Renal cortex interstitium (tissue), 11 donors: ENCODE measurements at regions not wholly inside any gene's neighbourhood (a gene's known extent, or its start where the extent isn't known, plus 50 kb on each side); places are given as distances from the start of the nearest gene placed in this dataset.

Experiments used
- DNase-seq, 11 donors: peaks; one replicate each; pipeline ENCODE4 v3.0.0-alpha.2; 2013; ENCODE audit warnings: low read depth in 9 of 11, low spot score in 4 of 11; ENCODE audit errors: extremely low read depth in 1 of 11

- DNase-seq = no peak
Measured at GRCh38 chr2:120887741-120888231, 152.1 kb downstream of the GLI2 start.

DNA sequence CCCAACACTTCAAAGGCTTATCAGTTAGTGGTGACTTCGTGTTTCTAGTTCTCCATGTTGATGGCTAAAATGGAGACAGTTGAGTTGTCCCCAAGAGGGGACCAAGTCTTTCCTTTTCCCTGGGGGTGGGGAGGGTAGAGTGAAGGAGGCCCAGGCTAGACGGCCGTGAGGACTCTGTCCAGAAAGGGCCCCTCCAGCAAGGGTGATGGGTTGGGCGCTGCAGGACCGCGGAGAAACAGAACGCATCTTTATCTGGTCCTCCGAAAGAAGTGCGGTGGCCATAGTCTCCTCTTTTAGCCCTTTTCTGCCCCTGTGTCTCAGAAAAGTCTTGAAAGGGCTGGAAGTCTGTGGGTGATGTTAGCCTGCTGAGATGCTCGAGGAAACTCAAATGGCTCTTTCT is 153.2 kb downstream of the GLI2 start:
- no peak for DNase-seq

DNA sequence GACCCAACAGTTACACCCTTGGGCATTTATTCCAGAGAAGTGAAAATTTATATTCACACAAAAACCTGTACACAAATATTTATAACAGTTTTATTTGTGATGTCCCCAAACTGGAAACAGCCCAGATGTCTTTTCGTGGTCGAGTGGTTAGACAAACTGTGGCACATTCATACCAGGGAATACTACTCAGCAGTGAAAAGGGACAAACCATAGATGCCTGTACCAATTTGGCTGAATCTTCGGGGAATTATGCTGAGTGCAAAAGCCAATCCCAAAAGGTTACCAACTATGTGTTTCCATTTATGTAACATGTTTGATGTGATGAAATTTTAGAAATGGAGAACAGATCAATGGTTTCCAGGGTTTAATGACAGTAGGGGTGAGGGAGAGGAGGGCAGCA is 154.3 kb downstream of the GLI2 start:
- DNase-seq = no peak

DNA sequence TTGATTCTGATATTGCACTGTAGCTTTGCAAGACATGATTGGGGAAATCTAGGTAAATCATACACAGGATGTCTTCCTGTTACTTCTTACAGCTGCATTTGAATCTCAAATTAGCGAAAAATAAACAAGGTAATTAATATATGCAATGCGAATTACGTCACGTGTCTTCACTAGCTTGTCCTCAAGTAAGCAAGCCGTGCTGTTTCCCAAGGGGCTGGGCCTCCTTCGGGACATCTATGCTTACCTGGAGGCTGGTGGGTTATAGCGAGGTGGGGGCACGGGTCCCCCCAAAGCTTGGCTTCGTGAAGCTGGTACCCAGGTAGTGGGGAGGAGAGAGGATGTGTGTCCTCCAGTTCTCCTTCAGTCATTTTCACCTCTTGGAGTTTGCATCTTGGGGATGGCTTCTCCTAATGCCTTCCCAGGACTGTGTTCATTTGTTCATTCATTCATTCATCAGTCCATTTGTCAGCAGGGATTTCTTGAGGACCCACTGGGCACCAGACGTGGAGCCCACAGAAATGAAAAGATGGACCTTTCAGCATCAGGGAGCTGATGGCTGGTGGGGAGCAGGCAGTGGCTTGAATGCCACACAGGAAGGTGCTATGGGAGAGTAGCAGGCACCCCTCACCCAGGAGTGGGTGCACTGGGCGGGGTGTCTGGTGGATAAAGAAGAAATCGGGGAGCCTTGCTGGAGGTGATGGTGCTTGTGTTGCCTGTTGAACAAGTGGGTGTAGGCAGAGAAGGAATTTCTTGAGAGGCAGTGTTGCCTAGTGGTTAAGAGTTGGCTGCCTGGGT is 155.1 kb downstream of the GLI2 start:
- DNase-seq = no peak

GRCh38 chr2:120892271-120892966 is 156.8 kb downstream of the GLI2 start:
- no peak for DNase-seq

DNA sequence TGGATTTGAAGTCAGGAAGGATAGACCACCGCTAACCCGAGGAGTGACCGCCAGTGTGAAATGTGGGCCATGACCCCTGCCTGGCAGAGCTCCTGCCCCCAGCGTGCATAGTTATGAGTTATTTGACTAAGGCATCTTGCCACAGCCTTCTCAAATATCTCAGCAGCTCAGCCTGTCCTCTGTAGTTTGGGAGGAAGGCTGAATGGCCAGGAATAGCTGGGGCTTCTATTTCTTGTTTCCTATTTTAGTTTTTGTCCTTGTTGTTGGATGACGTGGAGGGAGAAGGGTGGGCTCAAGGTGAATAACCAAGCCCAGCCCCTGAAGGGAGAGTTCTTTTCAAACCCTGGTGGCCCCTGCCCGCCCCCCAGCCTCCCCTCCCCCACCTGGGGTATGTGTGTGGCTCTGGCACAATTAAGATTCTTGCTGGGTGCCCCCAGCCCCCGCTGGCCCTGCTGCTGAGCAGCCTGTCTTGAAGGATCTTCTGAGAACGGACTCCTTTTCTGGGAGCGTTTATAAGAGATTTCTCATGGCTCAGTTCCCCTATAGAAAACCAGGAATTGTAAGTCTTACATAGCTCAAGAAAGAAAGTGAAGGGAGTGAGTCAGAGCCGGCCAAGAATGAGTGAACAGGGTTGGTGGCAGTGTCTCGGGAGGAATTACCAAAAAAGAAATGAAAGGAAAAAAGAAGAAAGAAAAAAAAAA is 157.4 kb downstream of the GLI2 start:
- DNase-seq = no peak

GRCh38 chr2:120893811-120894584 is 158.3 kb downstream of the GLI2 start:
- DNase-seq = peak in 1 of 11 donors; percentile 68

DNA sequence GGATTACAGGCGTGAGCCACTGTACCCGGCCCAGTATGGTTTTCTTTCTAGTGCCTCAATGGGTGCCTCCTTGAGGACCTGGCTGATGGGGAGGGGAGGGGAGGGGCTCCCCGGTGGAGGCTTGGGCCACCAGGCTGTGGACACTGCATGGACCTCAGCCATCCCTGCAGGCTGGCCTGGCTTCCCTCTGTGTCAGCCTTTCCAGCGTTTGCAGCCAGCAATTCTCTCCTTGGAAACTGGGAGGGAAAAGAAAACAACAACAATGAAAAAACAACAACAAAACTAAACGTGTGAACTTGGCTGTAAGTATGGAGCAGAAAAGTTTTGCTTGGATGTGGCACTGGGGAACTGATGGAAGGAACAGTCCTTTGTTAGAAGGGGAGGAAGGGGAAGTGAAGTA is 159.3 kb downstream of the GLI2 start:
- no peak for DNase-seq

- DNase-seq = no peak
Measured at GRCh38 chr2:120896126-120896525, 160.5 kb downstream of the GLI2 start.

- DNase-seq = no peak
Measured at GRCh38 chr2:120896901-120897300, 161.2 kb downstream of the GLI2 start.

DNA sequence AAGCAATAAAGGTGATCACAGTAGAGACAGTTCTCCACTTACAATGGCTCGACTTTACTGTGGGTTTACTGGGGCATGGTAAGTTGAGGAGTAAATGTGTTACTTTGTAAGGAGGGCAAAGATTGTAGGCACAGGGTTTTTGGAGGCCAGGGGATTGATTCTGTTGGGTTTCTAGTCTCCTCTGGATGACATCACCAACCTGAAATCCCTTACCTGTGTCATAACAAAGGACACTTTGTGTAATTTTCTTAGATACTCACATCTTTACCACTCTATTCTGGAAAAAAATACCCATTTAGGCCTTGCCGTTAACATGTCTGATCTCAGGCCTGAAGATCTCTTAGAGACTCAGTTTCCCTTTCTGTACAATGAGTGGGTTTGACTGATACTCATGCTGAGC is 161.7 kb downstream of the GLI2 start:
- DNase-seq = no peak

DNA sequence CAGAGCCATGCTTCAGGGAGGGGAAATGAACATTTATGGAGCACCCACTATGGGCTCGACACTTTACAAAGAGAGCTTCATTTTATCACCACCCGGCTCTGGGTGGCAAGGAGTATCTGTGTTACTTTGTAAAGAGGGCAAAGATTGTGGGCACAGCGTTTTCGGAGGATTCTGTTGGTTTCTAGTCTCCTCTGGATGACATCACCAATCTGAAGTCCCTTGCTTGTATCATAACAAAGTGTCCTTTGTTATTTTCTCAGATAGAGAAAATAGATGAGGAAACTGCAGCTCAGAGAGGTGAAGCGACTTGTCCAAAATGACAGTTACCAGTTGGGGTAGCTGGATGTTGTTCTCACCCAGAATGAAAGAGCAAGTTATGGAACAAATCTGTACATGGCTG is 162.8 kb downstream of the GLI2 start:
- no peak for DNase-seq

- no peak for DNase-seq
Measured at GRCh38 chr2:120898961-120899750, 163.5 kb downstream of the GLI2 start.

GRCh38 chr2:120899771-120900170 is 164.1 kb downstream of the GLI2 start:
- DNase-seq = no peak

DNA sequence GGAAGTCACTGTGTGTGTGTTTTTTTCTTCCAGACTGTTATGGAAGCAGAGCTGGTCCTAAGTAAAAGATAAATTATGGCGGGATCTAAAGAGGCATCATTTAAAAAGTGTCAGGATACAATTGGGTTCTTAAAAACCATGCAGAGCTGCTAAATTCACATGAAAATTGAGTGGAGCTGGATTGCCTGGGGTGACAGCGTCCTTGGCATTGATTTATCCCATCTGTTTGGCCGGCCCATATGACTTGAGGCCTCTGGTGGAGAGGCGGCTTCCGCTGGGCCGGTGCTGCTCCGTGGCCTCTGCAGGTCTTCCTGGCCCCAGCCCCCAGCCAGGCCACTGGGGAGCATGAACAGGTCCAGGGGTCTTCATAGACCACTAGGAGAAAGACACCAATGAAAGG is 165.5 kb downstream of the GLI2 start:
- DNase-seq = no peak

GRCh38 chr2:120902592-120902991 is 166.9 kb downstream of the GLI2 start:
- DNase-seq = no peak

- DNase-seq = no peak
Measured at GRCh38 chr2:120904379-120904778, 168.7 kb downstream of the GLI2 start.

DNA sequence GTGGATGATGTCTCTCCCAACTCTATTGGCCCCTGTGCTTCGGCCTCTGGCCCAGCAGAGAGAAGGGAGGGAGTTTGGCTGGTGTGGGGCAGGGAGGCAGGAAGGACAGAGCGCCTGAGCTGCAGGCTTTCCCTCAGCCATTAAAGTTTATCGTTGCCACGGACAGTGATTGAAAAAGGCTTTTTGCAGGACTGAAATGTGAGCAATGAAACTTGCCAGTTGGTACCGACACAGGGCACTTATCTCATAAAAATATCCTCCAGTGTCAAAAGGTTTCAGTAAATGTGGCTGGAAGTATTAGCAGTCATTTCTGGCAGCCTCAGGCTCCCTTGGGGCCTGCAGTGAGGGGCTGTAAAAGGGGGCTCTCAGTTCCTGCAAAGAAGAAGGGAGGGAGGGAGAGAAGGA is 169.2 kb downstream of the GLI2 start:
- DNase-seq = peak in 1 of 11 donors; percentile 58

GRCh38 chr2:120905298-120905697 is 169.6 kb downstream of the GLI2 start:
- no peak for DNase-seq
